Ascending aorta (tissue), 2 donors: ENCODE measurements at regions not wholly inside any gene's neighbourhood (a gene's known extent, or its start where the extent isn't known, plus 50 kb on each side); places are given as distances from the start of the nearest gene placed in this dataset.

ENCODE experiments used
- DNase-seq, 2 donors: peaks; one replicate each; pipeline ENCODE4 v3.0.0-alpha.2; 2019; ENCODE audit warnings: low spot score in 2 of 2
- H3K27ac ChIP-seq, 2 donors: fragments of 200-600 bp; sonication (generic); one replicate each; pipeline ENCODE4 v1.5.1; 2016 to 2017; ENCODE audit warnings: mild to moderate bottlenecking in 1 of 2
- H3K27me3 ChIP-seq: fragments of 200-600 bp; sonication (generic); one replicate; pipeline ENCODE4 v1.5.1; 2017
- H3K36me3 ChIP-seq, 2 donors: fragments of 200-600 bp; sonication (generic); one replicate each; pipeline ENCODE4 v1.5.1; 2016
- H3K4me1 ChIP-seq, 2 donors: fragments of 200-600 bp; sonication (generic); one replicate each; pipeline ENCODE4 v1.5.1; 2016 to 2017; ENCODE audit warnings: mild to moderate bottlenecking in 1 of 2
- H3K4me3 ChIP-seq, 2 donors: fragments of 200-600 bp; sonication (generic); one replicate each; pipeline ENCODE4 v1.5.1; 2016 to 2017; ENCODE audit warnings: mild to moderate bottlenecking in 1 of 2
- H3K9me3 ChIP-seq, 2 donors: fragments of 200-600 bp; sonication (generic); one replicate each; pipeline ENCODE4 v1.5.1; 2016
- CTCF ChIP-seq, 3 experiments: fragments of 200-600 bp in 2 of 3; fragments of 450-650 bp in 1 of 3; sonication (generic) in 2 of 3; IDR thresholded peaks; one replicate each; pipeline ENCODE4 v1.5.1; 2016 to 2019; ENCODE audit warnings: antibody characterized with exemption in 3 of 3, mild to moderate bottlenecking in 1 of 3, moderate library complexity in 1 of 3
- intact Hi-C: fragments of 100-400 bp; cut with DNase I; formaldehyde crosslinking; loops from one replicate; pipeline ENCODE4 v1.15.1; 2023

GRCh38 chr2:237022533-237022932 lies 63.2 kb upstream of the COPS8 start:
- no peak overlapping the region for H3K4me3 ChIP-seq
- H3K9me3 ChIP-seq, result no peaks in the 10 kb centered on the region
- H3K36me3 ChIP-seq, result no peaks in the 10 kb centered on the region
- intact Hi-C loops, result loop anchor here (10.0 kb wide), 1 partner anchor 238 kb away; no protein-coding TSS in a partner anchor
- no peak for TF ChIP-seq CTCF (IDR thresholded peaks at IDR 0.05)
- H3K27me3 ChIP-seq, result no peaks in the 10 kb centered on the region
- H3K4me1 ChIP-seq, result no peaks in the 10 kb centered on the region
- H3K27ac ChIP-seq, result no peak overlapping the region
- DNase-seq, result no peak

GRCh38 chr2:237024255-237024654 lies 61.4 kb upstream of the COPS8 start:
- TF ChIP-seq CTCF (IDR thresholded peaks at IDR 0.05), result no peak
- DNase-seq, result no peak
- intact Hi-C loops, result loop anchor here (10.0 kb wide), 1 partner anchor 239 kb away; no protein-coding TSS in a partner anchor

GRCh38 chr2:237025090-237025865 lies 60.4 kb upstream of the COPS8 start:
- intact Hi-C loops, result loop anchor here (10.0 kb wide), 1 partner anchor 240 kb away; no protein-coding TSS in a partner anchor
- Histone ChIP-seq H3K4me3 (no peak overlapping the region), H3K9me3 (no peaks in the 10 kb centered on the region), H3K4me1 (no peaks in the 10 kb centered on the region), H3K27me3 (no peaks in the 10 kb centered on the region), H3K36me3 (no peaks in the 10 kb centered on the region), H3K27ac (no peak overlapping the region)
- DNase-seq, result peak in 1 of 2 donors; percentile 68
- no peak for TF ChIP-seq CTCF (IDR thresholded peaks at IDR 0.05)

More at GRCh38 chr2:237024255-237024654, 61.4 kb upstream of the COPS8 start:
- Histone ChIP-seq H3K9me3 (no peaks in the 10 kb centered on the region), H3K36me3 (no peaks in the 10 kb centered on the region), H3K27me3 (no peaks in the 10 kb centered on the region), H3K27ac (no peak overlapping the region), H3K4me1 (no peaks in the 10 kb centered on the region), H3K4me3 (no peak overlapping the region)

GRCh38 chr2:237026981-237027711 lies 58.5 kb upstream of the COPS8 start:
- intact Hi-C loops, result loop anchor here (1.0 to 10.0 kb wide), 4 partner anchors 242 to 674 kb away; partner anchors contain the start of gene ACKR3
- no peaks in the 10 kb centered on the region for H3K36me3 ChIP-seq
- H3K27ac ChIP-seq, result no peak overlapping the region
- H3K4me3 ChIP-seq, result no peak overlapping the region
- H3K9me3 ChIP-seq, result no peaks in the 10 kb centered on the region
- TF ChIP-seq CTCF (IDR thresholded peaks at IDR 0.05), result peak; percentile 71 to 86 (median 80)
- DNase-seq, result peak; percentile 38 to 83
- H3K27me3 ChIP-seq, result no peaks in the 10 kb centered on the region
- no peaks in the 10 kb centered on the region for H3K4me1 ChIP-seq

GRCh38 chr2:237027712-237028029 lies 58.0 kb upstream of the COPS8 start:
- H3K4me3 ChIP-seq, result no peak overlapping the region
- intact Hi-C loops, result loop anchor here (1.0 to 10.0 kb wide), 4 partner anchors 243 to 674 kb away; partner anchors contain the start of gene ACKR3

More at GRCh38 chr2:237027712-237028029, 58.0 kb upstream of the COPS8 start:
- Histone ChIP-seq H3K9me3 (no peaks in the 10 kb centered on the region), H3K4me1 (no peaks in the 10 kb centered on the region), H3K27ac (no peak overlapping the region), H3K27me3 (no peaks in the 10 kb centered on the region), H3K36me3 (no peaks in the 10 kb centered on the region)
- no peak for TF ChIP-seq CTCF (IDR thresholded peaks at IDR 0.05)
- DNase-seq, result no peak
